LHCN-M2 (cell line): ENCODE measurements at regions not wholly inside any gene's neighbourhood (a gene's known extent, or its start where the extent isn't known, plus 50 kb on each side); places are given as distances from the start of the nearest gene placed in this dataset.

Source experiments
- DNase-seq: peaks from one replicate; pipeline ENCODE4 v3.0.0-alpha.2; 2012; ENCODE audit warnings: low read depth

- DNase-seq, result no peak
Measured at GRCh38 chr18:44533071-44533470, 147.6 kb upstream of the SETBP1 start.

DNA sequence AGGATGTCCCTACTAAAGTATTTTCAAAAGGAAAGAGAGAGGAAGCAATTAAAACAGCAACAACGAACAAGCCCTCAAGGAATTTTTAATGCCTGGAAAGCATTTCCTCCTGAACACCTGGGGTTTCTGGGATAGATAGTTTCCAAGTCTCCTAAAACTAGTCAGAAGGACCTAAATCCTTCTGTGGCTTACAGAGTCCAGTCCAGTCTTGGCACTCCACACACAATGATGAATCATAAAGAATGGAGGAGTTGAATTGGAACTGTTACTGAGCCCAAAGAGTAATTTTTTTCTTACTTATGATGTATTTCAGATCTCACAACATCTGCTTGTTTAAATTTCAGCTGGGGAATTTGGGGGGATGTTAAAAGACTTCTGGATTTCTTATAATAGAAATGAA, 144.6 kb upstream of the SETBP1 start:
- peak; percentile 76 for DNase-seq

DNA sequence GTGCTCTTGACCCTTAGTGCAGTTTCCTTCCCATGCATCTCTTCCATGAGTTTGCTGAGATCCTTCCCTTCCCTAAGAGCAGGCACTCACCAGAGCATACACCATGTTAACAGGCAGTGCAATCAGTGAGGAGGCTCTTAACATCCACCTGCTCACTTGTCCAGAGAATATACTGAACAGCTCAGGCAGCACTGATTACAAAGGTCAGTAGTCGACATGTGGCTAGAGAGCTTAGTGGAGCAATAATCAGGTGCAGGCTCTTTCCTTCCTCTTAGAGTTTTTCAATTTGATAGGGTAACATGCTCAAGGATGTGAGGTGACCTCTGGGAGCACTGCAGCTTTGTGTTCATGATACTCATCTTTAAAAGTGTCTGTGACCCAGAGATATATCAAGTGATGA, 144.1 kb upstream of the SETBP1 start:
- DNase-seq, result no peak

DNA sequence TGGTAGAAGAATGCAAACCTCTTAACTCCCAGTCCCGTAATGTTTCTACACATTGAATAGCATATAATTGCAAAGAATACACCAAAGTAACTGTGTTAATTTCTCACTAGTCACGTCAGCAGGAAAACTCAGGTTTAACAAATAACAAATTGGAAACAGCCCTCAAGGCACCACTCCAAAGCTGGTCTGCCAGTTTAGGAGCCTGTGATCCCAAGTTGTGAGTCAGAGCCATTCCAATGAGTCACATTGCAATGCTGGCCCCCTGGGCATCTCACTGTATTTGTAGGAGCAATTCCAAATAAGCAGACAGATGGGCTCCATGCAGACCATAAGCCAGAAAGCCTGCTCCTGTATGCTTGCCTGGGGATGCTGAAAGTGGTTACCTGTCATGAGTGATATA, 143.2 kb upstream of the SETBP1 start:
- DNase-seq, result peak; percentile 90

GRCh38 chr18:44539926-44540325, 140.8 kb upstream of the SETBP1 start:
- DNase-seq, result no peak

GRCh38 chr18:44541159-44541558, 139.5 kb upstream of the SETBP1 start:
- no peak for DNase-seq

DNA sequence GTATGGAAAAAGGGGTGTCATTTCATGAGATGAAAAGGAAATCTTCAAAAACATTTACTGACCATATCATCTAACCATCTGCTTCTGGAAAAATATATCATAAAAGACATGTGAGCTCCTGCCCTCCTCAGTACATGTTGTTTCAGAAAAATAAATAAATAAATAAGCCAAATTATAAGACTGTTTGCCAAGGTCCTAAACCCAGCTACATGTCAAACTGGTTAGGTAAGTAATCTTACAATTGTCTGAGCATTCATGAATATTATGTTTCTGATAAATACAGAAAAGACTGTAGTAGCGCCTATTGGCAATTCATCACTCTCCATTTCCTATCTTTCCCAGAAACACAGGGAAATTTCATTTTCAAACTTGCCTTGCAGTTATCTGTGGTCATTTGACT, 138.9 kb upstream of the SETBP1 start:
- no peak for DNase-seq

DNA sequence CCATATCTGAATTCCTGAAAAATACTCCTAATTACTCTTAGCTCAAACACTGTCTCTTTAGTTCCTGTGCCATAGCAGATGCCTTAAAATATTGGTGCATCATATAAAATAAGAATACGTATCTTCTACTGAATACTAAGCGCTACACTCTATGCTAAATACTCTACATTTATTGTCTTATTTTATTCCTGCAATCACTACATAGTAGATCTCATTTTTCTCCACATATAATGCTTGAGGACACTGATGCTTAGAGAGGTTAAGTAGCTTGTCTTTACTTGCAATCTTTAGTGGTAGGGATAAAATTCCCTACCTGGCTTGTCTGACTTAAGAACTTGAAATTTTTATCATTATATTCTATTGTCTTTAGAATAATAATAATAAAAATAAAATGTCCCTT, 137.3 kb upstream of the SETBP1 start:
- DNase-seq, result no peak

DNA sequence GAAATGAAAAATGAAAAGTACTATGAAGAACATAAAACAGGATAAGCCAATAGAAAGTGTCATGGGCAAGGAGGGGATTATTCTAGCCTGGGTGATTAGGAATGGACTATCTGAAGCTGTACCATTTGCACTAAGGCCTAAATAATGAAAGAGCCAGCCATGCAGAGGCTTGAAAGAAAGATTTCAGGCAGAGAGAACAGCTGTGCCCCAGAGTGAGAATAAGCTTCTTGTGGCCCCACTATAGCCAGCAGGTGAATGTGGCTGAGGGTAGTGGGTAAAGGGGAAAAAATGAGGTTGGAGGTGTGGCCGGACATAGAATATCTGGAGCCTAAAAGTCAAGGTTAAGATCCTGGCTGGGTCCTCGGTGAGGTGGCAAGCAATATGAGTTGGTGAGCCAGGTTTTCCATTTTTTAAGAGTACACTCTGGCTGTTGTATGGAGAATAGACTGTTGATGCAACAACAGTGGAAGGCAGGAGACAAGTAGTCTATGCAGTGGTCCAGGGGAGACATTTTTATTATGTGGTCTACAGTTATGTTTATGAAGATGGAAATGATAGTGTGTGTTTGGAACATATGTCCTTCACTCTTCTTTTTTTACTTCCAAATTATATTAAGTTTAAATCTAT, 135.2 kb upstream of the SETBP1 start:
- no peak for DNase-seq

DNA sequence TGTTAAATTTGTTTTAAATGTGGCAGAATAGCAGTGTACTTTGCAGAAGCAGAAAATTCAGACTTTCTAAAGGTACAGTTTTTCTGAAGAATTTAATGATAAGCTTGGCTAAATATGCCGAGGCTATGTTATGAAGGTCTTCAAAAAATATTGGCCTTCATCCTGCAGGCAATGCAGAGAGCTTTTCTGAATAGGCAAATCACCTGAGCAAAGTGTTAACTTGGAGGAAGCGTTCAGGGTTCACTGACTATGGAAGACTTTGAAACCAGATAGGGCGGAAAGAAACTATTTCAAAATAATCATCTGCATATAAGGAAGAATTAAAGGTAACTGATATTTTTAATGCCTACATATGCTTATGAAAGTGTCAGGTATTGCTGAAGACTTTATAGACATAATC, 133.7 kb upstream of the SETBP1 start:
- DNase-seq, result no peak

DNA sequence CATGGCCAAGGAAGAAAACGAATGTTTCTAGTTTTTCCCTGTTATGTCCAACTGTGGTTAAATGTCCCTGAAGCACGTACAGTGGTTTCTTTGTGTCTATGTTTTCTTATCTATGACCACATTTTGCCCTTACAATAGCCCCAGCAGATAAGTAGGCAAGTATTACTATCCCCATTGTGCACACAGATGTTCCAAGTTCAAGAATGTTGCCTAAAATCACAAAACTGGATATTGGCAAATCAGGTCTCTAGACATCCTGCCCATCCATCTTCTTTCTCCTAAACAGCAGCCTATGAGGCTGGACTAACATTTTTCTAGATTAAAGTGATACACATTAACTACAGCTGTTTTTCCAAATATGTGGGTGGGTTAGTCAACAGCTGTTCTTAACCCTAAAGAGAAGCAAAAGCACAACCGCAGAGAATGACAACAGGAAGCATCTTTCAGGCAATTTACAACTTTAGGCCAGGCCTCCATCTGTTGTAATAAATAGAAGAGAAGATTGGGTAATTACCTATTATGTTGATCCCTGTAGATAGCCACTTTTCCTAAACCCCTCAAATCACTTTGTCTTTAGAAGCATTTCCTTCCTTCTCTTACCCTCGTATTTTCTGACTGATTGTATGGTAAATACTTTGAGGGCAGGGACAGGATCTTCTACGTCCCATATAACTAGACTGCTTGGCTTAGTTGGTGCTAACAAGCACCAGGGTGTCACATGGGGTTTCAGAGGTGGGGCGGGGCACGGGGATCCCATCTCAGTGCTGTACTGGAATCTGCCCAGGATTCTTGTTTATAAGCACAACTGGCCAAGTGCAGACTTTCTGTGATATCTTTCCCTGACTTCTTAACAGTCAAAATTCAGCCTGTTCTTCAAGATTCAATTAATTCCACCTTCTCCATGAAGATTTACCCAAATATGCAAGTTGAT, 132.1 kb upstream of the SETBP1 start:
- DNase-seq, result peak; percentile 96

- no peak for DNase-seq
Measured at GRCh38 chr18:44552706-44553105, 128.0 kb upstream of the SETBP1 start.

GRCh38 chr18:44556296-44556695, 124.4 kb upstream of the SETBP1 start:
- DNase-seq, result no peak

DNA sequence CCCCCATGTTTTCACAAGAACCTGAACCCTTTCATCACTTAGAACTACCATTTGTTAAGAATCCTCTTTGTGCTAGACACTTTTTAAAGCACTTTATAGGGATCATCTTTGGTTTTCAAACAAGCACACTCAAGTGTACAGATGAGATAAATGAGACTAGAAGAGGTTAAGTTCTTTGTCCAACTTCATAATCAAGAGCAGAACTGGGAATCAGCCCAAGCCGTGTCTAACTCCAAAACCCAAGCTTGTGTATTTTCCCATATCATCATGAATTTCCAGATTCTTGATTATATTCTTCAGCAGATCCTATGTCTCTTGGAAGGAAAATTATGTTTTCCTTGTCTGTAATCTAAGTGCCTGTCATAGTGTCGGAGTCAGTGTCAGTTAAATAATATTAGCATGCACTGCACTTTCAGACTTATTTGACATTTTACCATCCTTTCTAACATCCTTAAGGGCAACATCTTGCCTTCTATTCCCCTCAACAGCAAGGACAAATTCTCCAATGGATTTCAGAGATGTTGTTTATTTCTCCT, 123.0 kb upstream of the SETBP1 start:
- no peak for DNase-seq

DNA sequence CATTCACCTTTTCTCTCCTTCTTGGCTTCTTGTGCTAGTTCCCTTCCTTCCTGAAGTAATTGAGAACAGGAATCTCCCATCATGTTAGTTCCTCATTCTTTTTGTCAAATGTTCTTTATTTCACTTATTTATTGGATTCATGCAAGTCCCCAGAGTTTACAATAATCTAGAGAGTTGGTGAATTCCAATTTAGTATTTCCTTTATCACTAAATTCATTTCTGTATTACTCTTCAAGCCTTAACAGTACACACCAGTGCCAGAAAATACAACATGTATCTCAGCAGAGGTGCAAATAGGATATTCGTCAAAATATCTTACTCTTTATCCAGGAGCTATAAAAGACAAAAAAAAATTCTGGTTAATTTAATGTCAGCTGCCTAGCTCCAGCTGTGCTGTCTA, 121.9 kb upstream of the SETBP1 start:
- no peak for DNase-seq

DNA sequence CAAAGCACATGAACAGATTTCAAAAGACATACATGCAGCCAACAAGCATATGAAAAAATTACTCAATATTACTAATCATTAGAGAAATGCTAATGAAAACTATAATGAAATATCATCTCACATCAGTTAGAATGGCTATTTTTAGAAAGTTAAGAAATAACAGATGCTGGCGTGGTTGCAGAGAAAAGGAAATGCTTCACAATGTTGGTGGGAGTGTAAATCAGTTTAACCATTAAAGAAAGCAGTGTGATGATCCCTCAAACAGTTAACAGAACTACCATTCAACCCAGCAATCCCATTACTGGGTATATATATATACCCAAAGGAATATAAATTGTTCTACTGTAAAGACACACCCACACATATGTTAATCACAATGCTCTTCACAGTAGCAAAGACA, 117.7 kb upstream of the SETBP1 start:
- no peak for DNase-seq

GRCh38 chr18:44564922-44565321, 115.8 kb upstream of the SETBP1 start:
- peak; percentile 36 for DNase-seq

- DNase-seq, result no peak
Measured at GRCh38 chr18:44568342-44568741, 112.3 kb upstream of the SETBP1 start.

DNA sequence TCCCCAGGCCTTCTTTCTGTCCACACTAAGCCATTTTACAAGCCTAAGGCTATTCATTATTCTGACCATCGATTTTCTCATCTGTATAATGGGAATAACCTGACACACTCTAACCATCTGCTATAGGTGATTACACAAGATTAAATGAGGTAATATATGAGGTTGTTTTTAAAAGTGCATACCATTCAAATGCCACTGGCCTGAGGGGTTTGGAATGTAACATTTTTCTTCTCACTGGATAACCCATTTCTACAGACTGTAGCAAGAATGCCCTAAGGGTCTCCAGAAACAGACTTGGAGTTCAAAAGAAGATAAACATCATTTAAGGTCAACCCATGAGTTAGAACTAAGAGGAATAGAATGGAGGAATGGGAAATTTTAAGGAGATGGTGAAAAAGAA, 111.7 kb upstream of the SETBP1 start:
- no peak for DNase-seq

DNA sequence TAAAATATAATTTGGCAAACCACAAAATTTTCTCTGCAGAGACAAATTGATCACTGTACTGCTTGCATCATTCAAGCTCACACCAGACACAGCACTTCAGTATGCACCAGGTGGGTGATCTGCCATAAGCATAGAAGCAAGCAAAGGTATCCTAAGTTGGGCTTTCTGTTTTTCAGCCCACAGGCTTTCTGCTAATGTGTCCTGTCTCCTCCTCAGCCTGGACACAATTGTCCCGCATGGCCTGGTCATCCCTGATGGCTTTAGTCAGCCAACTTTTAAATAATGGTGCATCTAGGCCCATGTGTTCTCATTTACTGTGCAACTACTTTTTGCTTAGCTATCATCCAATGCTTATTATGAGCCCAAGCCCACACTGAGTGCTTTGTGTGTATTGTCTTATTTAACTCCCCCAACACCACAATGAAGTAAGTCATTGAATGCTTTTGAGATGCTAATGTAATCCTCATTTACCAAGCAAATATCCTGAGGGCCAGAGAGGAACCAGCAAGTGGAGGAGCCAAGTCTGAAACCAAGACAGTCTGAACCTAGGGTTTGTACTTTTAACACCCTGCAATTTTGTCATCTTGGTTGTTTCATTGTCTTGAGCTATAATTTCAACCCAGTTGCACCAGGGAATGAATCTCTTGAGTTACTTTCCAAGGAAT, 111.2 kb upstream of the SETBP1 start:
- no peak for DNase-seq

- peak; percentile 41 for DNase-seq
Measured at GRCh38 chr18:44579028-44579702, 101.5 kb upstream of the SETBP1 start.

DNA sequence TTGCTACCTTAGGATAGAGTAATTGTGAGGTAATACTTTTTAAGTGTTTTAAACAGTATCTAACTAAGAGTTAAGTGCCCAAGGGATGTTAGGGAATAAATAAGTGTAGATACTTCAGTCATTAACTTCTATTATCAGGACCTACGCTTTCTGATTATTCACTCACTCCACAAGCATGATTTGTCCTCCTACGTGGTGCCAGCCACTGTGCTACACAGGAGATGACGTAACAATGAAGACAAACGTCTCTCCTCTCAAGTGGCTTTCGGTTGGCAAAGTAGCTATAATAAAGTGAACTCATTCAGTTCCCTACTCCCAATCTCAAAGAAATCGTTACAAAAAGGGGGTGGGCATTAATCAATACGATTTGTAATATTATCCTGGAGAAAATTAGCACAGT, 100.9 kb upstream of the SETBP1 start:
- no peak for DNase-seq
